ENCODE measurements at regions not wholly inside any gene's neighbourhood (a gene's known extent, or its start where the extent isn't known, plus 50 kb on each side); places are given as distances from the start of the nearest gene placed in this dataset.

DNA sequence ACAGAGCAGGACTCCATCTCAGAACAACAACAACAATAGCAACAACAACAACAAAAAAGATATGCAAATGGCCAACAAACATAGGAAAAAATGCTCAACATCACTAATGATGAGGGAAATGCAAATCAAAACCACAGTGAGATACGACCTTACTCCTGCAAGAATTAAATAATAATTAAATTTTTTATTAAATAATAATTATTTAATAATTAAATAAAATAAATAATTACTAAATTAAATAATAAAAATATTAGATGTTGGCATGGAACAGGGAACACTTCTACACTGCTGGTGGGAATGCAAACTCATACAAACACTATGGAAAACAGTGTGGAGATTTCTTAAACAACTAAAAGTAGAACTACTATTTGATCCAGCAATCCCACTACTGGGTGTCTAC lies 1022.3 kb upstream of the B3GALT2 start:
- H3K4me1 ChIP-seq (ENCODE audit: insufficient read depth, low read length), result no peaks in the 10 kb centered on the region
- Mint-ChIP-seq H3K27ac (no peak overlapping the region), H3K4me3 (no peak overlapping the region), H3K36me3 (peaks cover 0 to 19% (median 0%) of the 10 kb centered on the region in 3 donors), H3K9me3 (peaks cover 0 to 4% (median 0%) of the 10 kb centered on the region in 5 donors), H3K4me1 (peaks cover 0 to 3% (median 0%) of the 10 kb centered on the region in 3 donors), H3K27me3 (peaks cover 0 to 1% of the 10 kb centered on the region in 2 donors)
- ChIA-PET POLR2A (no interaction called here), CTCF (no interaction called here)
- no peak for DNase-seq
- no peaks in the 10 kb centered on the region for H3K9me3 ChIP-seq (ENCODE audit: low read length)
- no peaks in the 10 kb centered on the region for H3K27me3 ChIP-seq (ENCODE audit: insufficient read depth, low read length, poor library complexity, severe bottlenecking)
- H3K4me3 ChIP-seq (ENCODE audit: low read length), result no peak overlapping the region
- no peaks in the 10 kb centered on the region for H3K36me3 ChIP-seq (ENCODE audit: insufficient read depth, low read length)
- no peak overlapping the region for H3K27ac ChIP-seq (ENCODE audit: low read depth, low read length)

- Mint-ChIP-seq H3K27me3 (no peaks in the 10 kb centered on the region), H3K4me3 (no peak overlapping the region), H3K4me1 (no peaks in the 10 kb centered on the region), H3K9me3 (no peaks in the 10 kb centered on the region), H3K36me3 (peaks cover 0 to 4% (median 0%) of the 10 kb centered on the region in 3 donors), H3K27ac (peak overlapping the region in 1 of 8 donors; percentile 70)
- no peaks in the 10 kb centered on the region for H3K36me3 ChIP-seq (ENCODE audit: insufficient read depth, low read length)
- no peak overlapping the region for H3K4me3 ChIP-seq (ENCODE audit: low read length)
- no peak for DNase-seq
- no peaks in the 10 kb centered on the region for H3K4me1 ChIP-seq (ENCODE audit: insufficient read depth, low read length)
- no peaks in the 10 kb centered on the region for H3K27me3 ChIP-seq (ENCODE audit: insufficient read depth, low read length, poor library complexity, severe bottlenecking)
- POLR2A ChIA-PET, result no interaction called here
- H3K9me3 ChIP-seq (ENCODE audit: low read length), result no peaks in the 10 kb centered on the region
- H3K27ac ChIP-seq (ENCODE audit: low read depth, low read length), result no peak overlapping the region
- CTCF ChIA-PET, result no interaction called here
These were observed 1010.1 kb upstream of the B3GALT2 start for GRCh38 chr1:194196562-194196961.

GRCh38 chr1:194194724-194195123 lies 1008.3 kb upstream of the B3GALT2 start:
- Mint-ChIP-seq H3K4me1 (no peaks in the 10 kb centered on the region), H3K4me3 (no peak overlapping the region), H3K27me3 (no peaks in the 10 kb centered on the region), H3K27ac (no peak overlapping the region), H3K36me3 (peaks cover 0 to 10% (median 0%) of the 10 kb centered on the region in 3 donors), H3K9me3 (no peaks in the 10 kb centered on the region)
- no peaks in the 10 kb centered on the region for H3K9me3 ChIP-seq (ENCODE audit: low read length)
- H3K27me3 ChIP-seq (ENCODE audit: insufficient read depth, low read length, poor library complexity, severe bottlenecking), result no peaks in the 10 kb centered on the region
- H3K4me1 ChIP-seq (ENCODE audit: insufficient read depth, low read length), result no peaks in the 10 kb centered on the region
- no peak for DNase-seq
- H3K27ac ChIP-seq (ENCODE audit: low read depth, low read length), result no peak overlapping the region
- POLR2A ChIA-PET, result no interaction called here
- CTCF ChIA-PET, result no interaction called here
- no peak overlapping the region for H3K4me3 ChIP-seq (ENCODE audit: low read length)
- no peaks in the 10 kb centered on the region for H3K36me3 ChIP-seq (ENCODE audit: insufficient read depth, low read length)

GRCh38 chr1:194184974-194185373 lies 998.6 kb upstream of the B3GALT2 start:
- no peaks in the 10 kb centered on the region for H3K9me3 ChIP-seq (ENCODE audit: low read length)
- H3K36me3 ChIP-seq (ENCODE audit: insufficient read depth, low read length), result no peaks in the 10 kb centered on the region
- Mint-ChIP-seq H3K36me3 (peaks cover 0 to 14% (median 0%) of the 10 kb centered on the region in 3 donors), H3K27me3 (no peaks in the 10 kb centered on the region), H3K4me3 (no peak overlapping the region), H3K4me1 (no peaks in the 10 kb centered on the region), H3K27ac (peak overlapping the region in 2 of 8 donors; percentile 12 to 54), H3K9me3 (peaks cover 0 to 2% (median 0%) of the 10 kb centered on the region in 5 donors)
- no peaks in the 10 kb centered on the region for H3K27me3 ChIP-seq (ENCODE audit: insufficient read depth, low read length, poor library complexity, severe bottlenecking)
- H3K27ac ChIP-seq (ENCODE audit: low read depth, low read length), result no peak overlapping the region
- no peak for DNase-seq
- ChIA-PET POLR2A (no interaction called here), CTCF (no interaction called here)
- H3K4me1 ChIP-seq (ENCODE audit: insufficient read depth, low read length), result no peaks in the 10 kb centered on the region
- no peak overlapping the region for H3K4me3 ChIP-seq (ENCODE audit: low read length)

DNA sequence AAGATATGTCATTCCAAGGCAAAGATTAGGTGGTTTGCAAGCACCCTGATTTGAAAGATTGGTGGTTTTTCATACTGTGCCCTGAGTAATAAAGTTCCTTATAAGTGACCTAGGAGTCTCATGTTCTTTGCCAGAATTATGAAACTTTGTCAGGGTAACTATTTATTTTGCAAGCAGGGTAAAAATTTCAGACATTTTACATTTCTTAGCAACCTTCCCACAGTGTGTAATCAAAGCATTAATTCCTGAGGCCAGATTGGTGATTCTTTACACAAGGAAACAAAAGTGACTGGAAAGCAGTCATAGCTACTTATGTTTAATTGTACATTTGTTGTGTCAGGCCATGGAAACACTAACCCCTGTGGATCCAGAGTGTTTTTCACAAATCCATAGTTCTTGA lies 998.0 kb upstream of the B3GALT2 start:
- no peak overlapping the region for H3K4me3 Mint-ChIP-seq
- Histone ChIP-seq H3K4me3 (ENCODE audit: low read length) (no peak overlapping the region), H3K4me1 (ENCODE audit: insufficient read depth, low read length) (no peaks in the 10 kb centered on the region), H3K9me3 (ENCODE audit: low read length) (no peaks in the 10 kb centered on the region), H3K27ac (ENCODE audit: low read depth, low read length) (no peak overlapping the region), H3K36me3 (ENCODE audit: insufficient read depth, low read length) (no peaks in the 10 kb centered on the region), H3K27me3 (ENCODE audit: insufficient read depth, low read length, poor library complexity, severe bottlenecking) (no peaks in the 10 kb centered on the region)
- H3K27ac Mint-ChIP-seq, result no peak overlapping the region
- ChIA-PET CTCF (no interaction called here), POLR2A (no interaction called here)
- H3K4me1 Mint-ChIP-seq, result no peaks in the 10 kb centered on the region
- no peak for DNase-seq
- H3K9me3 Mint-ChIP-seq, result peaks cover 0 to 2% (median 0%) of the 10 kb centered on the region in 5 donors
- peaks cover 0 to 10% (median 0%) of the 10 kb centered on the region in 3 donors for H3K36me3 Mint-ChIP-seq
- peaks cover 0 to 2% of the 10 kb centered on the region in 2 donors for H3K27me3 Mint-ChIP-seq

DNA sequence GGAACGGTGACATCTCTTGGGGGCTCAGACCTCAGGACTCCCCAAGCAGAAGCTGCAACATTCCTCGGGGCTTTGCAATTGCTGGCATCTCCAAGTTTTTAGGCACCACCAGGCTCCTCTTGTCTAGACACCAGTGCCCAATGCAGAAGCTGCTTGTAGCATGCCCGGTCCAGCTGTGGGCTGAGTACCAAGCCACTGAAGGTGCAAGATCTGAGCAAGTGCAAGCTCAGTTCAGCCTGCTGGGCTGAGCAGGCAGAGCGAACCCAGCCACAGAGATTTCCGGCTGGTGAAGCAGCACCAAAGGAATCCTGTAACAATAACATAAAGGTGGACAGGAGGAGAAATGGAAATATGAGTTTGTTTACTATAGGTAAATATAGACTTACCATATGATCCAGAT lies 995.4 kb upstream of the B3GALT2 start:
- ChIA-PET POLR2A (no interaction called here), CTCF (no interaction called here)
- DNase-seq, result no peak
- Histone ChIP-seq H3K9me3 (ENCODE audit: low read length) (no peaks in the 10 kb centered on the region), H3K27me3 (ENCODE audit: insufficient read depth, low read length, poor library complexity, severe bottlenecking) (no peaks in the 10 kb centered on the region), H3K27ac (ENCODE audit: low read depth, low read length) (no peak overlapping the region), H3K4me1 (ENCODE audit: insufficient read depth, low read length) (no peaks in the 10 kb centered on the region), H3K4me3 (ENCODE audit: low read length) (no peak overlapping the region), H3K36me3 (ENCODE audit: insufficient read depth, low read length) (no peaks in the 10 kb centered on the region)
- Mint-ChIP-seq H3K27me3 (peaks cover 0 to 2% of the 10 kb centered on the region in 2 donors), H3K4me1 (no peaks in the 10 kb centered on the region), H3K4me3 (no peak overlapping the region), H3K27ac (peak overlapping the region in 1 of 8 donors; percentile 82), H3K9me3 (no peaks in the 10 kb centered on the region), H3K36me3 (peaks cover 0 to 4% (median 0%) of the 10 kb centered on the region in 3 donors)

- peaks cover 0 to 8% (median 0%) of the 10 kb centered on the region in 3 donors for H3K36me3 Mint-ChIP-seq
- Histone ChIP-seq H3K9me3 (ENCODE audit: low read length) (no peaks in the 10 kb centered on the region), H3K27ac (ENCODE audit: low read depth, low read length) (no peak overlapping the region), H3K4me3 (ENCODE audit: low read length) (no peak overlapping the region), H3K36me3 (ENCODE audit: insufficient read depth, low read length) (no peaks in the 10 kb centered on the region), H3K4me1 (ENCODE audit: insufficient read depth, low read length) (no peaks in the 10 kb centered on the region), H3K27me3 (ENCODE audit: insufficient read depth, low read length, poor library complexity, severe bottlenecking) (no peaks in the 10 kb centered on the region)
- H3K9me3 Mint-ChIP-seq, result peaks cover 0 to 3% (median 0%) of the 10 kb centered on the region in 5 donors
- ChIA-PET CTCF (no interaction called here), POLR2A (no interaction called here)
- no peak for DNase-seq
- H3K27ac Mint-ChIP-seq, result no peak overlapping the region
- peaks cover 0 to 2% of the 10 kb centered on the region in 2 donors for H3K27me3 Mint-ChIP-seq
- no peak overlapping the region for H3K4me3 Mint-ChIP-seq
- no peaks in the 10 kb centered on the region for H3K4me1 Mint-ChIP-seq
These were observed 989.8 kb upstream of the B3GALT2 start for GRCh38 chr1:194176212-194176611.

DNA sequence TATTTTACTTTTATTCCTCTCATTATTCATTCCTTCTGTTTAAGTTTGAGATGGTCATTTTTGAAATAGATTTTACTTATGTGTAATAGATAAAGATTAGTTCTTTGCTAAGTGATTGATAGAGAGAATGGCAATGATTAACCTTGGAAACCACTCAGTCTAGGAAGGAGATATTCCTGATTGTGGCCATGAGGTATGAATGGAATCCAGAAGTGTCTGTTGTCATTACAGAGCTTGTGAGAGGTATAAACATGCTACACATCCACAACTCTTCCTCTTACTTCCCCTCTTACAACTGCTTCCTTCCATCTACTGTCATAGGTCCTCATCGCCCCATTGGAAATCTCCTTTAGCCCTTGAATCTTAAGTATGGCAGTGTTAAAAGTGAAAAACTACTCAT lies 988.8 kb upstream of the B3GALT2 start:
- no peak overlapping the region for H3K27ac Mint-ChIP-seq
- CTCF ChIA-PET, result no interaction called here
- H3K27ac ChIP-seq (ENCODE audit: low read depth, low read length), result no peak overlapping the region
- peaks cover 0 to 14% (median 0%) of the 10 kb centered on the region in 3 donors for H3K36me3 Mint-ChIP-seq
- H3K27me3 Mint-ChIP-seq, result peaks cover 0 to 2% of the 10 kb centered on the region in 2 donors
- H3K4me1 ChIP-seq (ENCODE audit: insufficient read depth, low read length), result no peaks in the 10 kb centered on the region
- H3K27me3 ChIP-seq (ENCODE audit: insufficient read depth, low read length, poor library complexity, severe bottlenecking), result no peaks in the 10 kb centered on the region
- H3K36me3 ChIP-seq (ENCODE audit: insufficient read depth, low read length), result no peaks in the 10 kb centered on the region
- peaks cover 0 to 5% (median 0%) of the 10 kb centered on the region in 5 donors for H3K9me3 Mint-ChIP-seq
- no peak overlapping the region for H3K4me3 ChIP-seq (ENCODE audit: low read length)
- no peak for DNase-seq
- POLR2A ChIA-PET, result no interaction called here
- no peaks in the 10 kb centered on the region for H3K9me3 ChIP-seq (ENCODE audit: low read length)
- no peaks in the 10 kb centered on the region for H3K4me1 Mint-ChIP-seq
- H3K4me3 Mint-ChIP-seq, result no peak overlapping the region

- no peaks in the 10 kb centered on the region for H3K27me3 ChIP-seq (ENCODE audit: insufficient read depth, low read length, poor library complexity, severe bottlenecking)
These were observed 988.1 kb upstream of the B3GALT2 start for GRCh38 chr1:194174528-194174927.

More at GRCh38 chr1:194174528-194174927, 988.1 kb upstream of the B3GALT2 start:
- CTCF ChIA-PET, result no interaction called here
- Mint-ChIP-seq H3K27ac (no peak overlapping the region), H3K27me3 (no peaks in the 10 kb centered on the region), H3K36me3 (peaks cover 0 to 14% (median 0%) of the 10 kb centered on the region in 3 donors), H3K9me3 (peaks cover 0 to 5% (median 0%) of the 10 kb centered on the region in 5 donors), H3K4me3 (no peak overlapping the region), H3K4me1 (no peaks in the 10 kb centered on the region)
- H3K4me3 ChIP-seq (ENCODE audit: low read length), result no peak overlapping the region
- H3K27ac ChIP-seq (ENCODE audit: low read depth, low read length), result no peak overlapping the region
- POLR2A ChIA-PET, result no interaction called here
- H3K36me3 ChIP-seq (ENCODE audit: insufficient read depth, low read length), result no peaks in the 10 kb centered on the region
- no peaks in the 10 kb centered on the region for H3K9me3 ChIP-seq (ENCODE audit: low read length)
- no peak for DNase-seq
- no peaks in the 10 kb centered on the region for H3K4me1 ChIP-seq (ENCODE audit: insufficient read depth, low read length)
